ENCODE measurements at regions not wholly inside any gene's neighbourhood (a gene's known extent, or its start where the extent isn't known, plus 50 kb on each side); places are given as distances from the start of the nearest gene placed in this dataset.

DNA sequence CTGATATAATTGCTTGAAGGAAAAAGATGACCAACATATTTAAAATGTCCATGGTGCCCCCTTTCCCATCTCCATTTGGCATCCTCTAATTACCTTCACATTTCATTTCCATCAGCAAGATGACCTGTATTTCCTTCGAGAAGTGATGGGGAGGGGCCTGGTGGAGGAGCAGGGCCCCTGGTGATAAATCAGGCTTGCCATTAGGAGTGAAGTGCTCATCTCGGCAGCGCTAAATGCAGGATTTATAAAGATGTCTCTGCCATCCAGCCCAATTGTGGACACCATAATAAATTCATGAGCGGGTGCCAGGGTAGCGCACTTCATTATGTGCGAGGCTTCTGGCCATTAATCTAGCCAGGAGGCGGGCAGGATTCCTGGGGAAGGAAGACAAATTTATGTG is 101.5 kb upstream of the IRX6 start:
- no peak for TF ChIP-seq EP300 (IDR thresholded peaks at IDR 0.05)
- no peak for TF ChIP-seq POLR2A (IDR thresholded peaks at IDR 0.05)
